ENCODE measurements at regions not wholly inside any gene's neighbourhood (a gene's known extent, or its start where the extent isn't known, plus 50 kb on each side); places are given as distances from the start of the nearest gene placed in this dataset.

DNA sequence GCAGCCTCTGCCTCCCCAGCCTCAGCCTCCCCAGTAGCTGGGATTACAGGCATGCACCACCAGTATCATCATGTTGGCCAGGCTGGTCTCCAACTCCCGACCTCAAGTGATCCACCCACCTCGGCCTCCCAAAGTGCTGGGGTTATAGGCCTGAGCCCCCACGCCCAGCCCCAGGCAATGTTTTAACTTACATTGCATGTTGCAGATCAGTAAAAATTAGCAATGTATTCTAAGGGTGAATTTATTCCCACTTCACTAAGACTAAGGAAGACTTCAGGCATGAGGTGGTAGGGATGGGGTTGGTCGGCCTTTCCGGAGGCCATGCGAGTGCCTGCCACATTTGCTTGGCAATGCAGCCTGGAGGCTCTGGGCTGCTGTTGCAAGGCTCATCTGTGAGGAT lies 66.8 kb upstream of the JDP2 start:
- Histone ChIP-seq H3K27ac (ENCODE audit: low read depth, low read length) (no peak overlapping the region), H3K4me1 (ENCODE audit: control insufficient read depth in 1 of 2, insufficient read depth in 2 of 2, low read length in 2 of 2) (no peaks in the 10 kb centered on the region), H3K18ac (ENCODE audit: low read length) (no peak overlapping the region)

DNA sequence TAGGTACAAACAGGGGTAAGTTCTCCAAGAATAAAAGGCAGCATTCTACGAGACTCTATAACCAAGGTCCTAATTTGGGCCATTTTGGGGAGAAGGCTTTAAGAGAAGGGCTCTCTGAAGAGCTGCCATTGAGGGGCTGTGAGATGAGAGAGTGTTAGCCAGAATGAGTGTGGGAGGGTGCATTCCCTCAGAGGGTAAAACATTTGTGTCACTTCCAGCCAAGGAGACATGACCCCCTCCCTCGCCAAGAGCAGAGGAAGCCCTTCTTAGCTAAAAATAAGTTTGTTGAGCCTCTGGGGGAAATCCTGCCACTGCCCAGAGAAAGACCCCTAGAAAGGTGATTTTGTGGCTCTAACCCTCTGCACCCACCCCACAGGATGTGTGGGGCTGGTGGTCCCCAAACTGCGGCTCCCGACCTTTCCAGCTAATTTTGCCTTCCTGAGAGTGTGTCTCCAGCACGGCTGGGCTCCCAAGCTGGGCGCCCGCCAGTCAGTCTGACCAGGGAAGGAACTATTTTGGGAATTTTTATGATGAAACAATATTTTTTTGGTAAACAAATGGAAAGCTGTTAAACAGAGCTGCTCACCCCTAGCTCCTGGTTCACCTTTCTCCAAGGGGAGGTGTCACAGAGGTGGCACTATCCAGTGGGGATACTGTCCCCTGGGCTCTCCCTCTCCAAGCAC lies 65.9 kb upstream of the JDP2 start:
- no peak overlapping the region for H3K18ac ChIP-seq (ENCODE audit: low read length)
- H3K79me1 ChIP-seq (ENCODE audit: low read length) = no peaks in the 10 kb centered on the region
- no peak overlapping the region for H4K8ac ChIP-seq (ENCODE audit: low read depth, low read length)
- H3K9ac ChIP-seq (ENCODE audit: low read length) = no peak overlapping the region
- no peak overlapping the region for H3K23ac ChIP-seq (ENCODE audit: low read length)
- H3K4me2 ChIP-seq (ENCODE audit: low read length) = no peak overlapping the region
- H3K9me3 ChIP-seq (ENCODE audit: insufficient read depth, low read depth, low read length) = no peaks in the 10 kb centered on the region
- H2BK5ac ChIP-seq (ENCODE audit: low read depth, low read length, poor library complexity) = no peak overlapping the region
- whole genome bisulfite sequencing (ENCODE audit: extremely low coverage, insufficient coverage, insufficient read length) = no CpG with 5 or more reads among the region's 7 CpGs
- H4K91ac ChIP-seq (ENCODE audit: low read depth, low read length) = no peak overlapping the region
- H4K12ac ChIP-seq (ENCODE audit: low read depth, low read length) = no peak overlapping the region
- no peak overlapping the region for H2BK120ac ChIP-seq (ENCODE audit: insufficient read depth, low read length, poor library complexity)
- no peak overlapping the region for H2BK12ac ChIP-seq (ENCODE audit: low read length)
- no peak overlapping the region for H3K4me3 ChIP-seq (ENCODE audit: low read depth, low read length)
- H3K4ac ChIP-seq (ENCODE audit: low read depth, low read length) = no peak overlapping the region
- peak in 1 of 2 donors; percentile 51 for DNase-seq
- H3K79me2 ChIP-seq (ENCODE audit: control insufficient read depth, insufficient read depth, low read length, poor library complexity) = no peaks in the 10 kb centered on the region
- no peaks in the 10 kb centered on the region for H3K36me3 ChIP-seq (ENCODE audit: control insufficient read depth in 1 of 2, insufficient read depth in 2 of 2, low read length in 2 of 2)
- H3K27me3 ChIP-seq (ENCODE audit: insufficient read depth, low read length) = no peaks in the 10 kb centered on the region
- H3K14ac ChIP-seq (ENCODE audit: low read length) = no peak overlapping the region
- no peaks in the 10 kb centered on the region for H3K4me1 ChIP-seq (ENCODE audit: control insufficient read depth in 1 of 2, insufficient read depth in 2 of 2, low read length in 2 of 2)
- H2AK5ac ChIP-seq (ENCODE audit: low read length) = no peak overlapping the region
- H2AFZ ChIP-seq (ENCODE audit: insufficient read depth, low read length, poor library complexity) = no peak overlapping the region
- H3K27ac ChIP-seq (ENCODE audit: low read depth, low read length) = no peak overlapping the region

More for the DNA sequence above, 66.8 kb upstream of the JDP2 start:
- no peak overlapping the region for H3K14ac ChIP-seq (ENCODE audit: low read length)
- no CpG with 5 or more reads among the region's 6 CpGs for WGBS (ENCODE audit: extremely low coverage, insufficient coverage, insufficient read length)
- H2AFZ ChIP-seq (ENCODE audit: insufficient read depth, low read length, poor library complexity) = no peak overlapping the region
- no peak overlapping the region for H3K4me3 ChIP-seq (ENCODE audit: low read depth, low read length)
- no peak overlapping the region for H2BK12ac ChIP-seq (ENCODE audit: low read length)
- H3K9ac ChIP-seq (ENCODE audit: low read length) = no peak overlapping the region
- H4K12ac ChIP-seq (ENCODE audit: low read depth, low read length) = no peak overlapping the region
- H3K36me3 ChIP-seq (ENCODE audit: control insufficient read depth in 1 of 2, insufficient read depth in 2 of 2, low read length in 2 of 2) = no peaks in the 10 kb centered on the region
- H4K91ac ChIP-seq (ENCODE audit: low read depth, low read length) = no peak overlapping the region
- no peak overlapping the region for H3K4me2 ChIP-seq (ENCODE audit: low read length)
- no peaks in the 10 kb centered on the region for H3K79me1 ChIP-seq (ENCODE audit: low read length)
- no peak for DNase-seq
- no peak overlapping the region for H2BK5ac ChIP-seq (ENCODE audit: low read depth, low read length, poor library complexity)
- H2AK5ac ChIP-seq (ENCODE audit: low read length) = no peak overlapping the region
- no peak overlapping the region for H4K8ac ChIP-seq (ENCODE audit: low read depth, low read length)
- H3K9me3 ChIP-seq (ENCODE audit: insufficient read depth, low read depth, low read length) = no peaks in the 10 kb centered on the region
- no peaks in the 10 kb centered on the region for H3K27me3 ChIP-seq (ENCODE audit: insufficient read depth, low read length)
- no peak overlapping the region for H2BK120ac ChIP-seq (ENCODE audit: insufficient read depth, low read length, poor library complexity)
- H3K79me2 ChIP-seq (ENCODE audit: control insufficient read depth, insufficient read depth, low read length, poor library complexity) = no peaks in the 10 kb centered on the region
- H3K23ac ChIP-seq (ENCODE audit: low read length) = no peak overlapping the region
- H3K4ac ChIP-seq (ENCODE audit: low read depth, low read length) = no peak overlapping the region

DNA sequence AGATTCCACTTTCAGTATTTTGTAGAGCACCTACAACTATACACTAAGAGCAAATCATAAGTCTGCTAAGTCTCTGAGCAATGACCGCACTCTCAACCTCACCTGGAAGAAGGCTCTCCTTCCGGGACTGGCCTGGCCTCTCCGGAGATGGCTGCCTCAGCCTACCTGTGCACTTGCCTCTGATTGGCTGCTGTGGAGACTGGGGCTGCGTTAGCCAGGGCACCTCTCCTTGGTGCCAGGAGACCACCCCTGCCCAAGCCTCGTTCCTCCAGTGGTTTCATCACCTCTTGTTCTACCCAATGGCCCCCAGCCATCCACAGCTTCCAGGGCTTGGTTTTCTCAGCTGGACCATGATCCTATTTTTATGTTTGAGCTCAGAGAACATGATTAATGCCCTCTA lies 64.7 kb upstream of the JDP2 start:
- no peak overlapping the region for H3K4me2 ChIP-seq (ENCODE audit: low read length)
- no peak overlapping the region for H4K12ac ChIP-seq (ENCODE audit: low read depth, low read length)

DNA sequence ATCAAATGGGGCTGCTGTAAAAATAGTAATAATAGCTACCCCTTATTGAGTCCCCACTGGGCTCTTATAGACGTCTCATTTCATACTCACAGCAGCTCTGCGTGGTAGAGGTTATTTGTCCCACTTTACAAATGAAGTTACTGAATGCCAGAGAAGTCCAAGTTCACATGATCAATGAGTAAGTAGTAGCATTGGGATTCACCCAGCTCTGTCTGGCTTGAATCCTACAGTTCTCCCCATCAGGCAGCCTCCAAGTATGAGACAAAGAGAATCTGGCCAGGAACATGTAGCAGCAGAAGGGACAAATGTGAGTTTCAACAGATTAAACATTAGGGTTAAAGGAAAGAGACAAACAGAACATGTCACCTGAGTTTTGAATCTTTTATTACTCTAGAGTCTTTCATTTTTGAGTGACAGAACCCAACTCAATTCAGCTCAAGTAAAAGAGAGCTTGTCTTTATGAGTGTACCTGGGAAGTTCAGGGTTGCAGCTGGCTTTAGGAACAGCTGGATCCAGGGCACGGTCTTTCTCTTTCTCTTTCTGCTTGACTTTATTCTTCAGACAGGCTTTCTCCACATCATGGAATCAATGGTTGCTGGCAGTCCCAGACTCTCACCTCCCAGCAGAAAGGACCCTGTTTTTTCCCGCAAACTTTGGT lies 64.1 kb upstream of the JDP2 start:
- H2AFZ ChIP-seq (ENCODE audit: insufficient read depth, low read length, poor library complexity) = no peak overlapping the region
- H3K27ac ChIP-seq (ENCODE audit: low read depth, low read length) = no peak overlapping the region
- no peak overlapping the region for H2BK120ac ChIP-seq (ENCODE audit: insufficient read depth, low read length, poor library complexity)
- H3K36me3 ChIP-seq (ENCODE audit: control insufficient read depth in 1 of 2, insufficient read depth in 2 of 2, low read length in 2 of 2) = no peaks in the 10 kb centered on the region
- no peak overlapping the region for H3K23ac ChIP-seq (ENCODE audit: low read length)
- H2BK12ac ChIP-seq (ENCODE audit: low read length) = no peak overlapping the region
- H2BK5ac ChIP-seq (ENCODE audit: low read depth, low read length, poor library complexity) = no peak overlapping the region
- no peak overlapping the region for H4K8ac ChIP-seq (ENCODE audit: low read depth, low read length)
- H3K4me1 ChIP-seq (ENCODE audit: control insufficient read depth in 1 of 2, insufficient read depth in 2 of 2, low read length in 2 of 2) = no peaks in the 10 kb centered on the region
- WGBS (ENCODE audit: extremely low coverage, insufficient coverage, insufficient read length) = no CpG with 5 or more reads among the region's 4 CpGs
- DNase-seq = no peak
- H3K18ac ChIP-seq (ENCODE audit: low read length) = no peak overlapping the region
- no peak overlapping the region for H2AK5ac ChIP-seq (ENCODE audit: low read length)
- H3K79me2 ChIP-seq (ENCODE audit: control insufficient read depth, insufficient read depth, low read length, poor library complexity) = no peaks in the 10 kb centered on the region
- H3K27me3 ChIP-seq (ENCODE audit: insufficient read depth, low read length) = no peaks in the 10 kb centered on the region
- no peaks in the 10 kb centered on the region for H3K79me1 ChIP-seq (ENCODE audit: low read length)
- no peak overlapping the region for H4K91ac ChIP-seq (ENCODE audit: low read depth, low read length)
- no peak overlapping the region for H3K14ac ChIP-seq (ENCODE audit: low read length)
- H3K9ac ChIP-seq (ENCODE audit: low read length) = no peak overlapping the region
- H3K4me2 ChIP-seq (ENCODE audit: low read length) = no peak overlapping the region
- no peak overlapping the region for H3K4ac ChIP-seq (ENCODE audit: low read depth, low read length)
- no peaks in the 10 kb centered on the region for H3K9me3 ChIP-seq (ENCODE audit: insufficient read depth, low read depth, low read length)
- no peak overlapping the region for H4K12ac ChIP-seq (ENCODE audit: low read depth, low read length)
- no peak overlapping the region for H3K4me3 ChIP-seq (ENCODE audit: low read depth, low read length)

More for the DNA sequence above, 64.7 kb upstream of the JDP2 start:
- Histone ChIP-seq H3K4ac (ENCODE audit: low read depth, low read length) (no peak overlapping the region), H2AK5ac (ENCODE audit: low read length) (no peak overlapping the region), H3K79me2 (ENCODE audit: control insufficient read depth, insufficient read depth, low read length, poor library complexity) (no peaks in the 10 kb centered on the region), H3K23ac (ENCODE audit: low read length) (no peak overlapping the region), H3K9me3 (ENCODE audit: insufficient read depth, low read depth, low read length) (no peaks in the 10 kb centered on the region), H3K4me3 (ENCODE audit: low read depth, low read length) (no peak overlapping the region), H2AFZ (ENCODE audit: insufficient read depth, low read length, poor library complexity) (no peak overlapping the region), H3K9ac (ENCODE audit: low read length) (no peak overlapping the region), H3K36me3 (ENCODE audit: control insufficient read depth in 1 of 2, insufficient read depth in 2 of 2, low read length in 2 of 2) (no peaks in the 10 kb centered on the region), H3K18ac (ENCODE audit: low read length) (no peak overlapping the region), H3K79me1 (ENCODE audit: low read length) (no peaks in the 10 kb centered on the region), H4K91ac (ENCODE audit: low read depth, low read length) (no peak overlapping the region), H3K4me1 (ENCODE audit: control insufficient read depth in 1 of 2, insufficient read depth in 2 of 2, low read length in 2 of 2) (no peaks in the 10 kb centered on the region), H4K8ac (ENCODE audit: low read depth, low read length) (no peak overlapping the region), H2BK12ac (ENCODE audit: low read length) (no peak overlapping the region), H3K27me3 (ENCODE audit: insufficient read depth, low read length) (no peaks in the 10 kb centered on the region), H3K27ac (ENCODE audit: low read depth, low read length) (no peak overlapping the region), H2BK5ac (ENCODE audit: low read depth, low read length, poor library complexity) (no peak overlapping the region), H2BK120ac (ENCODE audit: insufficient read depth, low read length, poor library complexity) (no peak overlapping the region), H3K14ac (ENCODE audit: low read length) (no peak overlapping the region)
- no CpG with 5 or more reads among the region's 5 CpGs for WGBS (ENCODE audit: extremely low coverage, insufficient coverage, insufficient read length)
- DNase-seq = no peak
